BLaER1 (cell line): ENCODE measurements at regions not wholly inside any gene's neighbourhood (a gene's known extent, or its start where the extent isn't known, plus 50 kb on each side); places are given as distances from the start of the nearest gene placed in this dataset.
"Not testable (repeated sequence)": the region's sequence is repeated elsewhere in the genome, so short reads cannot be mapped to it uniquely, and the experiment has no call there.

ENCODE experiments used
- H3K27ac ChIP-seq: shearing (Covaris generic); formaldehyde crosslinking; 2 replicates; pipeline ENCODE4 v1.8.1; 2022
- H3K27me3 ChIP-seq: shearing (Covaris generic); formaldehyde crosslinking; 2 replicates; pipeline ENCODE4 v1.8.1; 2022
- H3K36me3 ChIP-seq: shearing (Covaris generic); formaldehyde crosslinking; 2 replicates; pipeline ENCODE4 v1.8.1; 2022
- H3K4me1 ChIP-seq: shearing (Covaris generic); formaldehyde crosslinking; 2 replicates; pipeline ENCODE4 v1.8.1; 2022
- H3K4me2 ChIP-seq: shearing (Covaris generic); formaldehyde crosslinking; 2 replicates; pipeline ENCODE4 v1.8.1; 2022
- H3K4me3 ChIP-seq: shearing (Covaris generic); formaldehyde crosslinking; 2 replicates; pipeline ENCODE4 v1.8.1; 2022
- H3K9ac ChIP-seq: shearing (Covaris generic); formaldehyde crosslinking; 2 replicates; pipeline ENCODE4 v1.8.1; 2022
- H3K9me3 ChIP-seq: shearing (Covaris generic); formaldehyde crosslinking; 2 replicates; pipeline ENCODE4 v1.8.1; 2022
- H4K20me1 ChIP-seq: shearing (Covaris generic); formaldehyde crosslinking; 2 replicates; pipeline ENCODE4 v1.8.1; 2022
- Cebpa-rat ChIP-seq: shearing (Covaris generic); IDR thresholded peaks from 2 replicates; pipeline ENCODE4 v1.8.1; 2022

- H3K27ac ChIP-seq = no peak overlapping the region
- no peaks in the 10 kb centered on the region for H3K4me1 ChIP-seq
- no peak overlapping the region for H3K9ac ChIP-seq
- no peaks in the 10 kb centered on the region for H3K27me3 ChIP-seq
- H3K4me2 ChIP-seq = no peak overlapping the region
- no peaks in the 10 kb centered on the region for H4K20me1 ChIP-seq
- H3K4me3 ChIP-seq = no peak overlapping the region
- no peak for TF ChIP-seq Cebpa-rat
- peaks cover 5% of the 10 kb centered on the region for H3K9me3 ChIP-seq
- H3K36me3 ChIP-seq = no peaks in the 10 kb centered on the region
Measured at GRCh38 chr15:24039683-24040082, 352.6 kb upstream of the NDN start.

- no peaks in the 10 kb centered on the region for H4K20me1 ChIP-seq
- H3K36me3 ChIP-seq = no peaks in the 10 kb centered on the region
- peak overlapping the region; percentile 22; the same call in 1 of the 2 replicates for H3K4me2 ChIP-seq
- H3K9me3 ChIP-seq = no peaks in the 10 kb centered on the region
- H3K4me3 ChIP-seq = no peak overlapping the region
- peaks cover 8% of the 10 kb centered on the region; the same call in 1 of the 2 replicates for H3K4me1 ChIP-seq
- H3K27ac ChIP-seq = 0 out of 2 replicates have a peak overlapping the region, but pooled peaks have one; percentile 0
- no peak for TF ChIP-seq Cebpa-rat
- H3K9ac ChIP-seq = no peak overlapping the region
- no peaks in the 10 kb centered on the region for H3K27me3 ChIP-seq
Measured at GRCh38 chr15:24054547-24055245, 367.6 kb upstream of the NDN start.

GRCh38 chr15:24067733-24068501, 380.8 kb upstream of the NDN start:
- no peak overlapping the region for H3K4me3 ChIP-seq
- no peaks in the 10 kb centered on the region for H3K27me3 ChIP-seq
- H3K4me1 ChIP-seq = no peaks in the 10 kb centered on the region
- peaks cover 6% of the 10 kb centered on the region; the same call in 1 of the 2 replicates for H3K9me3 ChIP-seq
- H3K36me3 ChIP-seq = no peaks in the 10 kb centered on the region
- no peak overlapping the region for H3K27ac ChIP-seq
- no peaks in the 10 kb centered on the region for H4K20me1 ChIP-seq
- no peak for TF ChIP-seq Cebpa-rat
- no peak overlapping the region for H3K4me2 ChIP-seq
- H3K9ac ChIP-seq = no peak overlapping the region

- no peaks in the 10 kb centered on the region for H3K4me1 ChIP-seq
- no peak for TF ChIP-seq Cebpa-rat
- H4K20me1 ChIP-seq = no peaks in the 10 kb centered on the region
- no peak overlapping the region for H3K4me3 ChIP-seq
- H3K9me3 ChIP-seq = peaks cover 15% of the 10 kb centered on the region
- H3K27me3 ChIP-seq = no peaks in the 10 kb centered on the region
- no peak overlapping the region for H3K9ac ChIP-seq
- no peak overlapping the region for H3K27ac ChIP-seq
- H3K4me2 ChIP-seq = no peak overlapping the region
- no peaks in the 10 kb centered on the region for H3K36me3 ChIP-seq
Measured at GRCh38 chr15:24075420-24076089, 388.4 kb upstream of the NDN start.

GRCh38 chr15:24076090-24076784, 389.1 kb upstream of the NDN start:
- Histone ChIP-seq H4K20me1 (no peaks in the 10 kb centered on the region), H3K9me3 (peaks cover 15% of the 10 kb centered on the region), H3K4me1 (no peaks in the 10 kb centered on the region), H3K27me3 (no peaks in the 10 kb centered on the region), H3K27ac (no peak overlapping the region), H3K36me3 (no peaks in the 10 kb centered on the region), H3K9ac (no peak overlapping the region), H3K4me2 (no peak overlapping the region), H3K4me3 (no peak overlapping the region)
- TF ChIP-seq Cebpa-rat = no peak

GRCh38 chr15:24078310-24079029, 391.4 kb upstream of the NDN start:
- Histone ChIP-seq H3K9me3 (peaks cover 15% of the 10 kb centered on the region), H3K4me3 (no peak overlapping the region), H4K20me1 (no peaks in the 10 kb centered on the region), H3K9ac (no peak overlapping the region), H3K4me2 (no peak overlapping the region), H3K27ac (no peak overlapping the region), H3K4me1 (no peaks in the 10 kb centered on the region), H3K27me3 (no peaks in the 10 kb centered on the region), H3K36me3 (no peaks in the 10 kb centered on the region)
- TF ChIP-seq Cebpa-rat = no peak

GRCh38 chr15:24088941-24089340, 401.8 kb upstream of the NDN start:
- not testable (repeated sequence) for H3K4me1 ChIP-seq, H3K36me3 ChIP-seq, H3K4me2 ChIP-seq, H3K9ac ChIP-seq, H4K20me1 ChIP-seq, H3K4me3 ChIP-seq, H3K27me3 ChIP-seq, H3K27ac ChIP-seq
- peaks cover 36% of the 10 kb centered on the region for H3K9me3 ChIP-seq

GRCh38 chr15:24101503-24101902, 414.4 kb upstream of the NDN start:
- not testable (repeated sequence) for H3K4me3 ChIP-seq, H4K20me1 ChIP-seq, H3K9me3 ChIP-seq, H3K27me3 ChIP-seq, H3K27ac ChIP-seq, H3K4me2 ChIP-seq, H3K36me3 ChIP-seq, H3K4me1 ChIP-seq, H3K9ac ChIP-seq

- not testable (repeated sequence) for H3K4me3 ChIP-seq, H3K9me3 ChIP-seq, H3K36me3 ChIP-seq, H4K20me1 ChIP-seq, H3K9ac ChIP-seq, H3K4me2 ChIP-seq, H3K27ac ChIP-seq, H3K4me1 ChIP-seq, H3K27me3 ChIP-seq
Measured at GRCh38 chr15:24107524-24107923, 420.4 kb upstream of the NDN start.

GRCh38 chr15:24107948-24108347, 420.8 kb upstream of the NDN start:
- not testable (repeated sequence) for H3K9ac ChIP-seq, H3K4me2 ChIP-seq, H3K9me3 ChIP-seq, H4K20me1 ChIP-seq, H3K4me1 ChIP-seq, H3K4me3 ChIP-seq, H3K36me3 ChIP-seq, H3K27me3 ChIP-seq, H3K27ac ChIP-seq

GRCh38 chr15:24108349-24108748, 421.2 kb upstream of the NDN start:
- H3K36me3 ChIP-seq, H3K4me3 ChIP-seq, H3K9me3 ChIP-seq, H3K9ac ChIP-seq, H3K4me2 ChIP-seq, H3K27me3 ChIP-seq, H4K20me1 ChIP-seq, H3K27ac ChIP-seq, H3K4me1 ChIP-seq: not testable (repeated sequence)
